NB4 (cell line): ENCODE measurements at regions not wholly inside any gene's neighbourhood (a gene's known extent, or its start where the extent isn't known, plus 50 kb on each side); places are given as distances from the start of the nearest gene placed in this dataset.

Experiments
- DNase-seq: peaks from one replicate; pipeline ENCODE4 v3.0.0; 2010; ENCODE audit warnings: low read depth
- H3K4me3 ChIP-seq: one replicate; pipeline ENCODE4 v1.5.1; 2011; ENCODE audit warnings: mild to moderate bottlenecking, low read depth, low read length, moderate library complexity
- MYC ChIP-seq: IDR thresholded peaks from 2 replicates; pipeline ENCODE4 v1.6.1; 2011; ENCODE audit warnings: low read depth, low read length
- POLR2A ChIP-seq: IDR thresholded peaks from 2 replicates; pipeline ENCODE4 v1.6.1; 2011; ENCODE audit warnings: mild to moderate bottlenecking; ENCODE audit not compliant: insufficient read length; ENCODE audit errors: extremely low read depth
- TF ChIP-seq, protein P1 (sequence below): IDR thresholded peaks from one replicate; pipeline ENCODE4 v1.5.1; 2012; ENCODE audit warnings: low read depth, low read length
- TF ChIP-seq, protein P2 (sequence below): IDR thresholded peaks from 2 replicates; pipeline ENCODE4 v1.6.1; 2011; ENCODE audit warnings: low read depth, low read length

DNA sequence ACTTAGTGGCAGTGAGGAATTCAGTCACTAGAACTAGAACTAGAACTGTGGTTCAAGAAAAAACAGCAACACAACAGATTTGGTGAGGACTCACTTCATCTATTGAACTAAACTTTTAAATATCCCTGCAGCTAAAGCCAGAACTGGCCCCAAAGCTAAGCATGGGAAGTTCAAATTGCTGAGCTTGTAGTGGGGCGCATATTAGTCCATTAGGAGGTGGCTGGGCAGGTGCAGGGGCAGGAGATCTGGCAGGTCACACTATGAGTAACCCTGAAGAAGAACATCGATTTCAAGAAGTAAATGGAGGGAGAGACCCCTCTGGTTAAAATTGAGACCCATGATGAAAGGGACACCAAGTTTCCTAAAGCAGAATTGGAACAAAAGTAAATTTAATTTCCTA, 73.8 kb upstream of the UBAC2 start:
- TF ChIP-seq POLR2A: no peak
- TF ChIP-seq, protein P1, sequence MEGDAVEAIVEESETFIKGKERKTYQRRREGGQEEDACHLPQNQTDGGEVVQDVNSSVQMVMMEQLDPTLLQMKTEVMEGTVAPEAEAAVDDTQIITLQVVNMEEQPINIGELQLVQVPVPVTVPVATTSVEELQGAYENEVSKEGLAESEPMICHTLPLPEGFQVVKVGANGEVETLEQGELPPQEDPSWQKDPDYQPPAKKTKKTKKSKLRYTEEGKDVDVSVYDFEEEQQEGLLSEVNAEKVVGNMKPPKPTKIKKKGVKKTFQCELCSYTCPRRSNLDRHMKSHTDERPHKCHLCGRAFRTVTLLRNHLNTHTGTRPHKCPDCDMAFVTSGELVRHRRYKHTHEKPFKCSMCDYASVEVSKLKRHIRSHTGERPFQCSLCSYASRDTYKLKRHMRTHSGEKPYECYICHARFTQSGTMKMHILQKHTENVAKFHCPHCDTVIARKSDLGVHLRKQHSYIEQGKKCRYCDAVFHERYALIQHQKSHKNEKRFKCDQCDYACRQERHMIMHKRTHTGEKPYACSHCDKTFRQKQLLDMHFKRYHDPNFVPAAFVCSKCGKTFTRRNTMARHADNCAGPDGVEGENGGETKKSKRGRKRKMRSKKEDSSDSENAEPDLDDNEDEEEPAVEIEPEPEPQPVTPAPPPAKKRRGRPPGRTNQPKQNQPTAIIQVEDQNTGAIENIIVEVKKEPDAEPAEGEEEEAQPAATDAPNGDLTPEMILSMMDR: no peak
- TF ChIP-seq, protein P2, sequence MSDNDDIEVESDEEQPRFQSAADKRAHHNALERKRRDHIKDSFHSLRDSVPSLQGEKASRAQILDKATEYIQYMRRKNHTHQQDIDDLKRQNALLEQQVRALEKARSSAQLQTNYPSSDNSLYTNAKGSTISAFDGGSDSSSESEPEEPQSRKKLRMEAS: no peak
- no peak for TF ChIP-seq MYC
- DNase-seq: no peak
- no peak overlapping the region for H3K4me3 ChIP-seq

DNA sequence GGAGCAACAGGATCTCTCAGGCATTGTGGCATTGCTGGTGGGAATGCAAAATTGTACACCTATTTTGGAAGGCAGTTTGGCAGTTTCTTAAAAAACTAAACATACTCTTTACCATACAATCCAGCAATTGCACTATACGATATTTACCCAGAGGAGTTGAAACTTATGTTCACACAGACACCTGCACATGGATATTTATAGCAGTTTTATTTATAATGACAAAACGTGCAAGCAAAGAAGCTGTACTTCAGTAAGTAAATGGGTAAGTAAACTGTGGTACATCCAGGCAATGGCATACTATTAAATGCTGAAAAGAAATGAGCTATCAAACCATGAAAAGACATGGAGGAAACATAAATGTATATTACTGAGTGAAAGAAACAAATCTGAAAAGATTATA, 71.6 kb upstream of the UBAC2 start:
- TF ChIP-seq, protein P2: no peak
- TF ChIP-seq MYC: no peak
- H3K4me3 ChIP-seq: no peak overlapping the region
- DNase-seq: no peak

DNA sequence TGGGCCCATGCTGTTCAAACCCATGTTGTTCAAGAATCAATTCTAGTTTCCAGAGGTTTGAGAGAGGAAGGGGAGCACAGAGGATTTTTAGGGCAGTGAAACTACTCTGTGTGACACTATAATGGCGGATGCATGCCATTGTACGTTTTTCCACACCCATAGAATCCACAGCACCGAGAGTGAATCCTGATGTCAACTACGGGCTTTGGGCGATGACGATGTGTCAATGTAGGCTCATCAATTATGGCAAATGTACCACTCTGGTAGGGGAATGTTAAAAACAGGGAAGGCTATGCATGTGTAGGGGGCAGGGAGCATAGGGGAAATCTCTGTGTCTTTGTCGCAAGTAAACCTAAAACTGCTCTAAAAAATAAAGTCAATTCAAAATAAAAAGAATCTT, 70.7 kb upstream of the UBAC2 start:
- DNase-seq: no peak
- H3K4me3 ChIP-seq: no peak overlapping the region
- TF ChIP-seq, protein P1: no peak
- TF ChIP-seq, protein P2: no peak

DNA sequence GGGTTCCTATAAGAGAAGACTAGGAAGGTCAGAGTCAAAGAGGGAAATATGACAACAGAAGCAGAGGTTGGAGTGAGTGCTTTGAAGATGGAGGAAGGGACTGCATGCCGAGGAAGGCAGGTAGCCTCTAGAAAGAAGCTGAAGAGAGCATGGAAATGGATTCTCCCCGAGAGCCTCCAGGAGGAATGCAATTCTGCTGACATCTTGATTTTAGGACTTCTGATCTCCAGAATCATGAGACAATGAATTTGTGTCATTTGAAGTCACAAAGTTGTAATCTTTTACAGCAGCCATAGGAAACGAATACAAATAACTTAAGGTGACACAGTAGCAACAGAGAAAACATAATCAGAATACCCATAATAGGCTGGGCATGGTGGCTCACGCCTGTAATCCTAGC, 69.2 kb upstream of the UBAC2 start:
- no peak for DNase-seq
- TF ChIP-seq MYC: no peak
- no peak for TF ChIP-seq POLR2A
- TF ChIP-seq, protein P1: no peak
- TF ChIP-seq, protein P2: no peak
- H3K4me3 ChIP-seq: no peak overlapping the region

DNA sequence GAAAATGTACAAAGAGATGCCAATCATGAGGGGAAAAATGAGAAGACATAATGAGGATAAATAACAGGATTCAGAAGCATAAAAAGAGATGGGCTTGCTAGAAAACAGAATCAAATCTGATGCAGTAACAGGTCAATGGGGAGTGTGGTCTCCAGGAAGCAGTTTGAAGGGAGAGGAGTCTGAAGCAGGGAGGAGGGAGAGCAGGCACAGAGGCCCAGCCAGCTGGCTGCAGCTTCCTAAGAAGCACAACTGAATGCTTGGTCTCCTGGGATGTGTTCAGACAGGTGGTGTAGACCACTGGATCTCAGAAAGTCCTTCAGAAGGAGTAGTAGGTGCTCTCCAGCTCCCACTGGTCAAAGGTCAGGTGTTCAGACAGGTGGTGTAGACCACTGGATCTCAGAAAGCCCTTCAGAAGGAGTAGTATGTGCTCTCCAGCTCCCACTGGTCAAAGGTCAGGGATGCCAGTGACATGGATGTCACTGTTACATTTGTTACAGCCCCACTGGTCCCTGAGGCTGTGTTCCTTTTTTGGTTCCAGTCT, 68.3 kb upstream of the UBAC2 start:
- TF ChIP-seq MYC (no peak), POLR2A (no peak)
- TF ChIP-seq, protein P1: no peak
- TF ChIP-seq, protein P2: no peak
- no peak for DNase-seq
- no peak overlapping the region for H3K4me3 ChIP-seq

DNA sequence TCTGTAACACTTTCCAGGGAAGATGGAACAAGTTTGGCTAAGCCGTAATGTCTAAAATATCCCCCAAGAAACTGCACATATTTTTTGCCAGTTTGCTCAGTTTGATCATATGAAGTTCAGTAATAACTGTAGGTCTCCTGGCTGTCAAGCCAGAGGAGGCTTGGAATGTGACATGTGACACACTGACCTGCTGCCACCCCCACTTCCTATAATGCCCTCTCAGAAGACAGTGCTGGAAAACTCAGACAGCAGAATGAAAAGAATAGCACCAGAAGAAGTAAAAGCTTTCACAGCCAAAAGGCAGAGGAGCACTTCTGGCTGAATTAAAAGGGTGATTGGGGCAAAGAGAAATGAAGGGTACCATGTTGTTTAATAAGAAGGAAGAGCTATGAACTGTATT, 67.4 kb upstream of the UBAC2 start:
- TF ChIP-seq, protein P2: no peak
- TF ChIP-seq, protein P1: no peak
- no peak for TF ChIP-seq POLR2A
- TF ChIP-seq MYC: no peak
- H3K4me3 ChIP-seq: no peak overlapping the region
- no peak for DNase-seq
